Right lobe of liver (tissue), 6 donors: ENCODE measurements at regions not wholly inside any gene's neighbourhood (a gene's known extent, or its start where the extent isn't known, plus 50 kb on each side); places are given as distances from the start of the nearest gene placed in this dataset.

Experiments
- ATAC-seq, 4 donors: fragments of 200-7000 bp; cut with Tn5 transposase; one replicate each; pipeline ENCODE4 v1.9.1; 2020; ENCODE audit warnings: mild to moderate bottlenecking in 4 of 4, moderate library complexity in 4 of 4
- DNase-seq, 3 donors: peaks; one replicate each; pipeline ENCODE4 v3.0.0-alpha.2; 2020
- H3K27ac ChIP-seq, 3 donors: fragments of 200-600 bp; one replicate each; pipeline ENCODE4 v1.8.0; 2022
- H3K27me3 ChIP-seq, 2 donors: fragments of 200-600 bp; one replicate each; pipeline ENCODE4 v1.8.0; 2022
- H3K36me3 ChIP-seq, 4 donors: fragments of 200-600 bp; sonication (generic) in 1 of 4; one replicate each; pipeline versions ENCODE4 v1.5.1 to v1.8.0; 2017 to 2022; ENCODE audit warnings: control low read depth in 1 of 4
- H3K4me1 ChIP-seq, 4 donors: fragments of 200-600 bp; sonication (generic) in 1 of 4; one replicate each; pipeline versions ENCODE4 v1.5.1 to v1.8.0; 2017 to 2022; ENCODE audit warnings: control low read depth in 1 of 4
- H3K4me3 ChIP-seq, 3 donors: fragments of 200-600 bp; one replicate each; pipeline ENCODE4 v1.8.0; 2022
- H3K9me3 ChIP-seq, 4 donors: fragments of 200-600 bp; sonication (generic) in 1 of 4; one replicate each; pipeline versions ENCODE4 v1.5.1 to v1.8.0; 2017 to 2022; ENCODE audit warnings: control low read depth in 1 of 4
- POLR2A ChIP-seq: fragments of 450-650 bp; IDR thresholded peaks from one replicate; pipeline ENCODE4 v1.6.1; 2017; ENCODE audit warnings: antibody characterized with exemption, mild to moderate bottlenecking
- WGBS: methylation state at CpG from one replicate; pipeline ENCODE4 v1.1.6; 2018; ENCODE audit warnings: low coverage, low lambda C conversion rate; ENCODE audit not compliant: insufficient coverage; ENCODE audit errors: missing lambda C conversion rate; 5-methylcytosine and 5-hydroxymethylcytosine counted together
- intact Hi-C, 2 donors: fragments of 100-400 bp; cut with DNase I; formaldehyde crosslinking; loops; one replicate each; pipeline versions ENCODE4 v1.11.2 to v1.14.1; 2022
- TF ChIP-seq, protein P1 (sequence below), 4 donors: fragments of 200-600 bp in 3 of 4; fragments of 450-650 bp in 1 of 4; IDR thresholded peaks; one replicate each; pipeline versions ENCODE4 v1.5.1 to v1.8.0; 2016 to 2022; ENCODE audit warnings: antibody characterized with exemption in 4 of 4, mild to moderate bottlenecking in 2 of 4
- donor health status: DM: no; HTN: yes; CAD: no.
- donor health status: DM: no; HTN: no; CAD: no.
- donor health status: DM: no; HTN: no; CAD: no.
- donor health status: DM: no; HTN: yes; CAD: no.
- donor health status: DM: no; HTN: yes; CAD: no.

DNA sequence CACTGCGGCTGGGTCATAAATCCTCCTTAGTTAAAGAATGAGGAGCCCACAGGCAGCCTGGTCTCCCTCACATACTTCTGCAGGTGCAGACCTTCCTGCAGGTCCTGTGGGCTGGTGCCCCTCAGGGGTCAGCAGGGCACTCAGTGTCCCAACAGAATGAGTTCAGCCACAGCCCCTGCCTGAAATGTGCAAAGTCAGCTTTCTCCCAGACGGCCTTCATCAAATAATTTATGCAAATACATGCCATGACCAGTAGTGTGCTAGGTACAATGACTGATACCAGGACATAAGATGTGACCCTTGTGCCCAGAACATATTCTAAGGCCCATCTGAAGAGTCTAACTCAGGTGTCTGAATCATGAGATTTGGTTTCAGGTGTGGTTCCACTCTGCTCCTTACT, 703.4 kb downstream of the TBC1D22A start:
- Histone ChIP-seq H3K27ac (no peak overlapping the region), H3K36me3 (no peaks in the 10 kb centered on the region), H3K4me3 (no peak overlapping the region), H3K27me3 (peaks cover 0 to 4% of the 10 kb centered on the region in 2 donors), H3K4me1 (no peaks in the 10 kb centered on the region), H3K9me3 (no peaks in the 10 kb centered on the region)
- ATAC-seq = no peak
- no peak for DNase-seq
- intact Hi-C loops = no loop called here
- no peak for TF ChIP-seq POLR2A
- TF ChIP-seq, protein P1, sequence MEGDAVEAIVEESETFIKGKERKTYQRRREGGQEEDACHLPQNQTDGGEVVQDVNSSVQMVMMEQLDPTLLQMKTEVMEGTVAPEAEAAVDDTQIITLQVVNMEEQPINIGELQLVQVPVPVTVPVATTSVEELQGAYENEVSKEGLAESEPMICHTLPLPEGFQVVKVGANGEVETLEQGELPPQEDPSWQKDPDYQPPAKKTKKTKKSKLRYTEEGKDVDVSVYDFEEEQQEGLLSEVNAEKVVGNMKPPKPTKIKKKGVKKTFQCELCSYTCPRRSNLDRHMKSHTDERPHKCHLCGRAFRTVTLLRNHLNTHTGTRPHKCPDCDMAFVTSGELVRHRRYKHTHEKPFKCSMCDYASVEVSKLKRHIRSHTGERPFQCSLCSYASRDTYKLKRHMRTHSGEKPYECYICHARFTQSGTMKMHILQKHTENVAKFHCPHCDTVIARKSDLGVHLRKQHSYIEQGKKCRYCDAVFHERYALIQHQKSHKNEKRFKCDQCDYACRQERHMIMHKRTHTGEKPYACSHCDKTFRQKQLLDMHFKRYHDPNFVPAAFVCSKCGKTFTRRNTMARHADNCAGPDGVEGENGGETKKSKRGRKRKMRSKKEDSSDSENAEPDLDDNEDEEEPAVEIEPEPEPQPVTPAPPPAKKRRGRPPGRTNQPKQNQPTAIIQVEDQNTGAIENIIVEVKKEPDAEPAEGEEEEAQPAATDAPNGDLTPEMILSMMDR (IDR thresholded peaks at IDR 0.05) = no peak
- WGBS = 35% methylated on average over 2 of the region's 2 CpGs

DNA sequence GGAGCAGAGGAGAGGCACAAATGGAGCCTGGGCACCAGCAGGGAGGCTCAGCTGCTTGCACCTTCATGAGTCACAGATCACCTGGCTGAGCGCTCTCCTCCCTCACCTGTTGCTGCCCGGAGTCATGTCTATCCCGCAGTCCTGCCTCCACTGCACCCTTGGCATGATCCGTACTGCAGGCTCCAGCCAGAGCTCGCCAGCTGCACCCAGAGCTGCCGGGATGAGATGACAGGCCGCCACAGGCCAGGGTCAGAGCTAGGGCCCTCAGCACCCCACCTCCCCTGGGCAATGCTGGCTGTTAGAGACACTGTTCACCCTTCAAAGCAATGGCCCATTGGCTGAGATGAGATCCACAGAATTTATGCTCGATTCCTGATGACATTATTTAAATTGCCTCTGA, 702.8 kb downstream of the TBC1D22A start:
- Histone ChIP-seq H3K4me3 (no peak overlapping the region), H3K27ac (no peak overlapping the region), H3K27me3 (peaks cover 0 to 4% of the 10 kb centered on the region in 2 donors), H3K4me1 (no peaks in the 10 kb centered on the region), H3K9me3 (no peaks in the 10 kb centered on the region), H3K36me3 (no peaks in the 10 kb centered on the region)
- no peak for ATAC-seq
- 57% methylated on average over 1 of the region's 8 CpGs for WGBS
- no peak for DNase-seq
- no peak for TF ChIP-seq POLR2A
- TF ChIP-seq, protein P1 (IDR thresholded peaks at IDR 0.05) = no peak
- intact Hi-C loops = no loop called here

DNA sequence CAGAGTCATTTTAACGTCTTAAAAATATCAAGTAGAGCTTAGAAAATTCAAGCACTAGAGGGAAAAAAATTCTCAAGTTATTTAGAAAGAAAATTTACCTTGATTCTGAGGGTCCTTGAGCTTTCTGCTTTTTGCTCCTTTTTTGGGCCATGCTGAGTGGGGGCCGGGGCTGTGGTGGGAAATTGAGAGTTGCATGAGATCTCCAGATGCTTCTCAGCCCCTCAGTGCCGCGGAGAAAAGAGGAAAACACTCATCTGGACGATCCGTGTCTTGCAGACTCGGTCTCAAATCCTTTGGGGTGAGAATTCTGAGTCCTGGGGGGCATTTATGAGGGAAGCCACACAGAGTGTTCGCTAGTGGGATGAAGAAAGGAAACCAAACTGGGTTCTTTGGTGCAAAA, 700.8 kb downstream of the TBC1D22A start:
- Histone ChIP-seq H3K27ac (no peak overlapping the region), H3K4me3 (no peak overlapping the region), H3K36me3 (no peaks in the 10 kb centered on the region), H3K9me3 (no peaks in the 10 kb centered on the region), H3K27me3 (peaks cover 0 to 4% of the 10 kb centered on the region in 2 donors), H3K4me1 (no peaks in the 10 kb centered on the region)
- DNase-seq (no peak), ATAC-seq (no peak)
- intact Hi-C loops = no loop called here
- TF ChIP-seq POLR2A = no peak
- TF ChIP-seq, protein P1 (IDR thresholded peaks at IDR 0.05) = no peak
- 47% methylated on average over 8 of the region's 8 CpGs for WGBS

DNA sequence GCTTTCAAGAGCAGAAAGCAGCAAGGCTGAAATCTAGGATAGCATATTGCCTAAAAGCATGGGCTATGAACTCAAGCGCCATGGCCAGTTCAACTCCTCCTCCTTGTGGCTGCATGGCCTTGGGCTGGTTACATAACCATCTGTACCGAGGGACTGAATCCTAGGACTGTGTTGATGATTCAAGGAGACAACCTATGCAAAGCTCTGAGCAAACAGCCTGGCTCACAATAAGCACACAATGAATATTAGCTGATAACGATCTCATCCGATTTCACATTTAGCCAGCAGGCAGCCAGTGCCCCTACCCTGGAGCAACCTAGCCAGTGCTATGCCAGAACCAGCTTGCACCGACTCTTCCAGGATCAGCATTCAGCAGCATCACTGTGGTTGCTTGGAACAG, 698.4 kb downstream of the TBC1D22A start:
- DNase-seq (no peak), ATAC-seq (no peak)
- TF ChIP-seq, protein P1 (IDR thresholded peaks at IDR 0.05) = no peak
- TF ChIP-seq POLR2A = no peak
- 50% methylated on average over 2 of the region's 5 CpGs for WGBS
- Histone ChIP-seq H3K9me3 (no peaks in the 10 kb centered on the region), H3K27me3 (peaks cover 0 to 4% of the 10 kb centered on the region in 2 donors), H3K36me3 (no peaks in the 10 kb centered on the region), H3K4me3 (no peak overlapping the region), H3K4me1 (no peaks in the 10 kb centered on the region), H3K27ac (no peak overlapping the region)
- intact Hi-C loops = no loop called here

- ATAC-seq (no peak), DNase-seq (no peak)
- Histone ChIP-seq H3K9me3 (no peaks in the 10 kb centered on the region), H3K4me1 (no peaks in the 10 kb centered on the region), H3K36me3 (no peaks in the 10 kb centered on the region), H3K27ac (no peak overlapping the region), H3K27me3 (peaks cover 0 to 4% of the 10 kb centered on the region in 2 donors), H3K4me3 (no peak overlapping the region)
- 58% methylated on average over 3 of the region's 3 CpGs for WGBS
- intact Hi-C loops = no loop called here
- no peak for TF ChIP-seq POLR2A
- TF ChIP-seq, protein P1 (IDR thresholded peaks at IDR 0.05) = no peak
Observed at GRCh38 chr22:47460176-47460575, 697.7 kb downstream of the TBC1D22A start.
